Upper lobe of left lung (tissue), 6 donors: ENCODE measurements at regions not wholly inside any gene's neighbourhood (a gene's known extent, or its start where the extent isn't known, plus 50 kb on each side); places are given as distances from the start of the nearest gene placed in this dataset.

Experiments
- ATAC-seq, 2 donors: fragments of 200-7000 bp; cut with Tn5 transposase; one replicate each; pipeline ENCODE4 v1.9.1; 2022; ENCODE audit warnings: mild to moderate bottlenecking in 2 of 2, moderate library complexity in 2 of 2; ENCODE audit not compliant: low FRiP score in 2 of 2
- DNase-seq, 2 donors: peaks; one replicate each; pipeline ENCODE4 v3.0.0-alpha.2; 2019 to 2020
- H3K27ac ChIP-seq, 4 donors: fragments of 200-600 bp; sonication (generic); one replicate each; pipeline ENCODE4 v1.5.1; 2016 to 2019
- H3K27me3 ChIP-seq, 4 donors: fragments of 200-600 bp; sonication (generic); one replicate each; pipeline ENCODE4 v1.5.1; 2017 to 2019
- H3K36me3 ChIP-seq, 4 donors: fragments of 200-600 bp; sonication (generic); one replicate each; pipeline ENCODE4 v1.5.1; 2016 to 2019
- H3K4me1 ChIP-seq, 4 donors: fragments of 200-600 bp; sonication (generic); one replicate each; pipeline ENCODE4 v1.5.1; 2018 to 2019
- H3K4me3 ChIP-seq, 4 donors: fragments of 200-600 bp; sonication (generic); one replicate each; pipeline ENCODE4 v1.5.1; 2017 to 2019; ENCODE audit warnings: mild to moderate bottlenecking in 2 of 4, moderate library complexity in 1 of 4
- H3K9me3 ChIP-seq, 4 donors: fragments of 200-600 bp; sonication (generic); one replicate each; pipeline ENCODE4 v1.5.1; 2018 to 2019
- EP300 ChIP-seq, 4 donors: sonication (generic); formaldehyde crosslinking; IDR thresholded peaks; one replicate each; pipeline ENCODE4 v1.5.1; 2017; ENCODE audit warnings: antibody characterized with exemption in 4 of 4, control low read depth in 2 of 4
- POLR2A ChIP-seq, 4 donors: fragments of 450-650 bp; IDR thresholded peaks; one replicate each; pipeline ENCODE4 v1.5.1; 2016 to 2017; ENCODE audit warnings: antibody characterized with exemption in 4 of 4, mild to moderate bottlenecking in 2 of 4
- POLR2AphosphoS5 ChIP-seq, 2 donors: sonication (generic); formaldehyde crosslinking; IDR thresholded peaks; one replicate each; pipeline ENCODE4 v1.5.1; 2017; ENCODE audit warnings: antibody characterized with exemption in 2 of 2
- WGBS, 2 donors: methylation state at CpG; one replicate each; pipeline ENCODE4 v1.1.5; 2017 to 2018; 5-methylcytosine and 5-hydroxymethylcytosine counted together
- TF ChIP-seq, protein P1 (sequence below), 6 experiments: fragments of 450-650 bp in 4 of 6; fragments of 200-600 bp in 2 of 6; sonication (generic) in 2 of 6; IDR thresholded peaks; one replicate each; pipeline ENCODE4 v1.5.1; 2016 to 2019; ENCODE audit warnings: antibody characterized with exemption in 6 of 6
- donor health status: DM: no; HTN: no; CAD: no; lungs with moderate emphysema.
- donor health status: DM: no; HTN: yes; CAD: no; lungs with severe emphysema.

DNA sequence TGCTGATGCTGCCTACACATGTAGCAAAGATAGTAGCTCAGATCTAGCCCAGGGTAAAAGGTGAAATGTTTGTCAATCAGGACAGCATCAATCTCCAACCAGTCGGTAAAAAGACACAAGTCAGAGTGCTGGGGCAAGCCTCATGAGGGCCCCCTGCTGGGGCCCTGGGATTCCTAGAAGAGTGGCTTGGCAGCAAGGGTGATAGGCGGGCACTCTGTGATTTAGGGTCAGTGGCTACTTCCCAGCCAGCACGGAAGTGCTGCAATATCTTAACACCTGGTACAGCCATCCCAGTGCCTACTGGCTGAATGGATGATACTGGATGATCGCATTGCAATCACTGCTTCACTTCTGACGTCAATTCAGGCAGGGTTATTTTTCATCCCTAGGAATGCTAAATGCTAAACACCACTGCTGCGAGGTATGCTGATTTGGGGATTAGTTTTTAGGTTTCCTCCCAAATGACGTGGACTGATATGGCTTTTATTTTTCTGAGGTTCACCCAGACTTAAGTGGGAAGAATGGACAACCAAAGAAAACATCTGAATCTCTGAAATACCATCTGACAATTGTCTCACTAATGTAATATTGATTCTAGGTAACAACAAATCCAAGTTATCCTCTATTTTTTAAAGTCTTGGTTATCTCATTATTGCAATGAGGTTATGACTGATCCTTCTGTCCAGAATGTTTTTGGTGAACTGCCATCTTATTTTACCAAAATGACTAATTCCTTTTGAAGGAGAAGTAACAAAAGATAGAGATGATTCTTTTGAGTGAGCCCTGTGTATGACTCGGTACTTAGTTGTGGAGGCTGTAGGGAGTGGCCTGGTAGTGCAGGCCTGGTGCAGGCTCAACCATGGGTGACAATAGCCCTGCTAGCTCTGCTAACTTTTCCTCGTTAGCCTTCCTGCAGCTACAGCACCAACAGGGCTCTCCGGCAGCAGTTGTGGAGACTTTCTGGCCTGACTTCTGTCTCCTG, 432.5 kb downstream of the FGF9 start:
- Histone ChIP-seq H3K4me3 (no peak overlapping the region), H3K4me1 (peaks cover 0 to 12% (median 11%) of the 10 kb centered on the region in 4 donors), H3K27me3 (no peaks in the 10 kb centered on the region), H3K36me3 (no peaks in the 10 kb centered on the region), H3K9me3 (no peaks in the 10 kb centered on the region), H3K27ac (no peak overlapping the region)
- no peak for TF ChIP-seq EP300 (IDR thresholded peaks at IDR 0.05)
- TF ChIP-seq, protein P1, sequence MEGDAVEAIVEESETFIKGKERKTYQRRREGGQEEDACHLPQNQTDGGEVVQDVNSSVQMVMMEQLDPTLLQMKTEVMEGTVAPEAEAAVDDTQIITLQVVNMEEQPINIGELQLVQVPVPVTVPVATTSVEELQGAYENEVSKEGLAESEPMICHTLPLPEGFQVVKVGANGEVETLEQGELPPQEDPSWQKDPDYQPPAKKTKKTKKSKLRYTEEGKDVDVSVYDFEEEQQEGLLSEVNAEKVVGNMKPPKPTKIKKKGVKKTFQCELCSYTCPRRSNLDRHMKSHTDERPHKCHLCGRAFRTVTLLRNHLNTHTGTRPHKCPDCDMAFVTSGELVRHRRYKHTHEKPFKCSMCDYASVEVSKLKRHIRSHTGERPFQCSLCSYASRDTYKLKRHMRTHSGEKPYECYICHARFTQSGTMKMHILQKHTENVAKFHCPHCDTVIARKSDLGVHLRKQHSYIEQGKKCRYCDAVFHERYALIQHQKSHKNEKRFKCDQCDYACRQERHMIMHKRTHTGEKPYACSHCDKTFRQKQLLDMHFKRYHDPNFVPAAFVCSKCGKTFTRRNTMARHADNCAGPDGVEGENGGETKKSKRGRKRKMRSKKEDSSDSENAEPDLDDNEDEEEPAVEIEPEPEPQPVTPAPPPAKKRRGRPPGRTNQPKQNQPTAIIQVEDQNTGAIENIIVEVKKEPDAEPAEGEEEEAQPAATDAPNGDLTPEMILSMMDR (IDR thresholded peaks at IDR 0.05) = no peak
- TF ChIP-seq POLR2AphosphoS5 (IDR thresholded peaks at IDR 0.05) = no peak
- no peak for TF ChIP-seq POLR2A (IDR thresholded peaks at IDR 0.05)
- DNase-seq (no peak), ATAC-seq (peak in 1 of 2 donors; percentile 44)
- 77 to 83% methylated on average over 9 to 10 of the region's 10 CpGs for WGBS, 2 donors

DNA sequence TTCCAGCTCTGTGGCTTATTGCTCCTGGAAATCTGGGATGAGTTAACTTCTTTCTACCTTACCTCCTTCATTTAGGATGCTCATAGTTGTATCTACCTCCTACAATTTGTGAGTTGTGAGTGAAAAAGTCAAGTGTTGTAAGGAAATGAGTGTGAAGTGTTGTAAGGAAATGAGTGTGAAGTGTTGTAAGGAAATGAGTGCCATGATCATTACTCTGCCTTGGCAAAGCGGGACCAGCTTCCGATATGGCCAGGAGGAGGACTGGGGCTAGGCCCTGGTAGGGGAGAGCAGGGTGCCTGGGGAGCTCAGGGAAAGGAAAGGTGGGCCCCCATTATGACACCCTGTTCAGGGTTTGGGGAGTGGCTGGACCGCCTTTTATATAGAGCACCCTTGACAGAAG, 435.2 kb downstream of the FGF9 start:
- Histone ChIP-seq H3K4me3 (no peak overlapping the region), H3K27ac (no peak overlapping the region), H3K27me3 (no peaks in the 10 kb centered on the region), H3K36me3 (no peaks in the 10 kb centered on the region), H3K9me3 (no peaks in the 10 kb centered on the region), H3K4me1 (peaks cover 0 to 21% (median 14%) of the 10 kb centered on the region in 4 donors)
- DNase-seq (no peak), ATAC-seq (no peak)
- 95 to 98% methylated on average over 3 of the region's 3 CpGs for WGBS, 2 donors
- TF ChIP-seq EP300 (IDR thresholded peaks at IDR 0.05) (no peak), POLR2AphosphoS5 (IDR thresholded peaks at IDR 0.05) (no peak), POLR2A (IDR thresholded peaks at IDR 0.05) (no peak)
- TF ChIP-seq, protein P1 (IDR thresholded peaks at IDR 0.05) = no peak

DNA sequence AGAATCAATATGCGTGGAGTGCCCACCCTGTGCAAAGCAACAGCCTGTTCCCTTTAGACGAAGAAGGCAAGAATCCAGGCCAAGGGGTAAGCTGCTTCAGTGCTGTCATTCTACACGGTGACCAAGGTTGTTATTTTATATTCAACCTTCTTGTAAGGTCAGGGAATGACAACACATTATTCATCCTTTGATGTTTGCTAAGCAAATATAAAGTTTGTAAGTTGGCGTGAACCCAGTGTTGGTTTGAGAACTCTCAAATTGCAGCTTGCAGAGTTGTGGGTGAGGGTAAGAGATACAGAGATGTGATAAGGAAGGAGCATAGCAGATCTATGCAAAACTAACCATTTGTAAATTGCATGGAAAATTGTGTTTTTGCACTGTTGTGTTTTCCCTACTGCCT, 436.7 kb downstream of the FGF9 start:
- H3K9me3 ChIP-seq = no peaks in the 10 kb centered on the region
- H3K27ac ChIP-seq = no peak overlapping the region
- H3K27me3 ChIP-seq = no peaks in the 10 kb centered on the region
- no peak for TF ChIP-seq POLR2A (IDR thresholded peaks at IDR 0.05)
- TF ChIP-seq, protein P1 (IDR thresholded peaks at IDR 0.05) = no peak
- no peak for TF ChIP-seq EP300 (IDR thresholded peaks at IDR 0.05)
- TF ChIP-seq POLR2AphosphoS5 (IDR thresholded peaks at IDR 0.05) = no peak
- DNase-seq (no peak), ATAC-seq (no peak)
- no peaks in the 10 kb centered on the region for H3K36me3 ChIP-seq
- no peak overlapping the region for H3K4me3 ChIP-seq
- WGBS, 2 donors = 35 to 49% methylated on average over 4 of the region's 4 CpGs
- H3K4me1 ChIP-seq = peaks cover 0 to 21% (median 14%) of the 10 kb centered on the region in 4 donors

DNA sequence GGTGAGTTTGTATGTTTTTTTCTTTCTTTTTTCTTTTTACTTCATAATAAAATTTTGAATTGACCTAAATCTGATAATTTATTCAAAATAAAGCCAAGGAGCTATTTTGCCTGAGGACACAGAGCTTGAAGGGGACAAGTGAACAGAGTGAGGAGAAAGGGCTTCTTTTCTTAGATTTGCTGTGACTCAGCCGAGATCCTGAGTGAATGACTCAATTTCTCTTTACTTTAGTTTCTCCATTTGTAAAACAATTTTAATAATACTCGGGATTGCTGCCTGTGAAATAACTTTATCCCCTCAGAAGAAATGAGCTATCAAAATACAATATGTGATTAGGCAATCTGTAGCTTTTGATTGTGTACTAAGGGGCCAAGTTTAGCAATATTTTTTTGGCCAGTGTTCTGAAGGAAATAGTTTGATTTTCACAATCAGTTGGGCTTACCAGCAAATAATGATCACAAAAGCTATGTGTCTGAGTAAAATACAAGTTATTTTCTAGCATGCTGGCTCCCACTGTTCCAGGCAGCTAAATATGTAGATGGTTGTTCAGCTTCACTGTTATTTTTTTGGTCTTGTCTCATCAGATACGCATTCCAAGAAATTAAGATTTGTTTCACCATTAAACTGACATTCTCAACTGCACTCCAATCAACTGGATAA, 437.5 kb downstream of the FGF9 start:
- TF ChIP-seq POLR2A (IDR thresholded peaks at IDR 0.05) (no peak), POLR2AphosphoS5 (IDR thresholded peaks at IDR 0.05) (no peak), EP300 (IDR thresholded peaks at IDR 0.05) (no peak)
- TF ChIP-seq, protein P1 (IDR thresholded peaks at IDR 0.05) = no peak
- H3K4me1 ChIP-seq = peaks cover 0 to 21% (median 14%) of the 10 kb centered on the region in 4 donors
- no peak overlapping the region for H3K4me3 ChIP-seq
- peak in 1 of 2 donors; percentile 72 for ATAC-seq
- H3K9me3 ChIP-seq = no peaks in the 10 kb centered on the region
- no peak overlapping the region for H3K27ac ChIP-seq
- 43 to 52% methylated on average over 3 of the region's 3 CpGs for WGBS, 2 donors
- no peaks in the 10 kb centered on the region for H3K27me3 ChIP-seq
- no peak for DNase-seq
- H3K36me3 ChIP-seq = no peaks in the 10 kb centered on the region
